Hypothalamus (tissue), 51 donors: ENCODE measurements at regions not wholly inside any gene's neighbourhood (a gene's known extent, or its start where the extent isn't known, plus 50 kb on each side); places are given as distances from the start of the nearest gene placed in this dataset.

Experiments used
- DNase-seq, 51 donors: peaks; one replicate each; lab custom pipeline; 2025; lab: John Stamatoyannopoulos, UW

- no peak for DNase-seq
Measured at GRCh38 chr2:239788576-239789098, 236.5 kb downstream of the NDUFA10 start.

- DNase-seq: no peak
Measured at GRCh38 chr2:239787538-239788050, 237.5 kb downstream of the NDUFA10 start.

- DNase-seq: no peak
Measured at GRCh38 chr2:239786791-239787190, 238.4 kb downstream of the NDUFA10 start.

GRCh38 chr2:239781454-239781853 lies 243.7 kb downstream of the NDUFA10 start:
- DNase-seq: no peak

GRCh38 chr2:239780236-239780994 lies 244.7 kb downstream of the NDUFA10 start:
- DNase-seq: no peak

- DNase-seq: no peak
Measured at GRCh38 chr2:239779584-239779983, 245.6 kb downstream of the NDUFA10 start.

GRCh38 chr2:239778861-239779558 lies 246.1 kb downstream of the NDUFA10 start:
- DNase-seq: no peak

- DNase-seq: no peak
Measured at GRCh38 chr2:239778042-239778851, 246.9 kb downstream of the NDUFA10 start.

- no peak for DNase-seq
Measured at GRCh38 chr2:239777219-239777618, 247.9 kb downstream of the NDUFA10 start.

- DNase-seq: no peak
Measured at GRCh38 chr2:239776436-239777005, 248.6 kb downstream of the NDUFA10 start.

- DNase-seq: no peak
Measured at GRCh38 chr2:239775623-239776435, 249.3 kb downstream of the NDUFA10 start.

GRCh38 chr2:239774933-239775622 lies 250.1 kb downstream of the NDUFA10 start:
- no peak for DNase-seq

- no peak for DNase-seq
Measured at GRCh38 chr2:239774142-239774462, 251.0 kb downstream of the NDUFA10 start.

- no peak for DNase-seq
Measured at GRCh38 chr2:239773228-239774141, 251.7 kb downstream of the NDUFA10 start.

GRCh38 chr2:239772721-239773120 lies 252.4 kb downstream of the NDUFA10 start:
- no peak for DNase-seq

- no peak for DNase-seq
Measured at GRCh38 chr2:239770246-239770639, 254.9 kb downstream of the NDUFA10 start.

GRCh38 chr2:239769554-239770245 lies 255.4 kb downstream of the NDUFA10 start:
- DNase-seq: no peak
